SK-N-SH (cell line): ENCODE measurements at regions not wholly inside any gene's neighbourhood (a gene's known extent, or its start where the extent isn't known, plus 50 kb on each side); places are given as distances from the start of the nearest gene placed in this dataset.

Source experiments
- CTCF ChIA-PET: fragments of 300-600, 350-600 bp; formaldehyde crosslinking; extraction: SDS; loops from one replicate; lab custom pipeline; 2021; lab: Yijun Ruan, JAX
- POLR2A ChIA-PET: fragments of 350-600 bp; sonication (Branson Sonifier 250); formaldehyde crosslinking; extraction: SDS; loops from one replicate; lab custom pipeline; 2020; ENCODE audit warnings: antibody characterized with exemption, inconsistent platforms; lab: Yijun Ruan, JAX
- DNase-seq: peaks from one replicate; pipeline ENCODE4 v3.0.0; 2012
- H2AFZ ChIP-seq: fragments of 200-600 bp; sonication (generic); 2 replicates; pipeline ENCODE4 v1.8.1; 2016; ENCODE audit warnings: antibody characterized with exemption, mild to moderate bottlenecking, low read depth
- H3F3A ChIP-seq: fragments of 200-600 bp; sonication (generic); replicated peaks from 2 replicates; pipeline ENCODE3; 2016; ENCODE audit warnings: antibody characterized with exemption, mild to moderate bottlenecking; ENCODE audit not compliant: insufficient read depth
- H3K27ac ChIP-seq, 2 experiments: fragments of 200-500 bp in 1 of 2; fragments of 200-600 bp in 1 of 2; sonication (Bioruptor generic) in 1 of 2; sonication (generic), shearing (Covaris generic) in 1 of 2; 2 replicates each; pipeline versions ENCODE4 v1.5.1 to v1.6.1; 2014 to 2016; ENCODE audit warnings: low read depth in 2 of 2, inconsistent platforms in 1 of 2, low read length in 1 of 2, mild to moderate bottlenecking in 1 of 2, mixed read lengths in 1 of 2
- H3K27me3 ChIP-seq: fragments of 200-600 bp; sonication (generic), shearing (Covaris generic); 2 replicates; pipeline ENCODE4 v1.6.1; 2016; ENCODE audit warnings: mixed run types; ENCODE audit not compliant: insufficient read depth
- H3K36me3 ChIP-seq, 2 experiments: fragments of 200-500 bp in 1 of 2; fragments of 200-600 bp in 1 of 2; sonication (Bioruptor generic) in 1 of 2; sonication (generic) in 1 of 2; replicated peaks in 1 of 2; 2 replicates each; pipeline versions ENCODE3 to v1.5.1; 2014 to 2016; ENCODE audit warnings: low read length in 1 of 2, mild to moderate bottlenecking in 1 of 2; ENCODE audit not compliant: insufficient read depth in 2 of 2, control insufficient read depth in 1 of 2
- H3K4me1 ChIP-seq, 2 experiments: fragments of 200-500 bp in 1 of 2; fragments of 200-600 bp in 1 of 2; sonication (Bioruptor generic) in 1 of 2; sonication (generic), shearing (Covaris generic) in 1 of 2; 2 replicates each; pipeline versions ENCODE4 v1.5.1 to v1.6.1; 2014 to 2016; ENCODE audit warnings: low read depth in 1 of 2, low read length in 1 of 2, mixed run types in 1 of 2; ENCODE audit not compliant: insufficient read depth in 2 of 2, control insufficient read depth in 1 of 2
- H3K4me2 ChIP-seq: fragments of 200-600 bp; sonication (generic), shearing (Covaris generic); 2 replicates; pipeline ENCODE4 v1.6.1; 2017; ENCODE audit warnings: mixed run types
- H3K4me3 ChIP-seq, 2 experiments: fragments of 200-500 bp in 1 of 2; fragments of 200-600 bp in 1 of 2; sonication (Bioruptor generic) in 1 of 2; sonication (generic), shearing (Covaris generic) in 1 of 2; 2 replicates each; pipeline versions ENCODE4 v1.5.1 to v1.8.1; 2014 to 2016; ENCODE audit warnings: low read depth in 2 of 2, inconsistent platforms in 1 of 2, low read length in 1 of 2, mild to moderate bottlenecking in 1 of 2, mixed read lengths in 1 of 2, moderate library complexity in 1 of 2
- H3K79me2 ChIP-seq: fragments of 200-600 bp; sonication (generic); 2 replicates; pipeline ENCODE4 v1.8.1; 2017; ENCODE audit warnings: mild to moderate bottlenecking; ENCODE audit not compliant: insufficient read depth
- H3K9ac ChIP-seq: fragments of 200-600 bp; sonication (generic); 2 replicates; pipeline ENCODE4 v1.6.1; 2017; ENCODE audit warnings: mixed run types
- H3K9me2 ChIP-seq: fragments of 200-600 bp; sonication (generic); 2 replicates; pipeline ENCODE4 v1.6.1; 2017; ENCODE audit warnings: mixed run types
- H3K9me3 ChIP-seq: fragments of 200-600 bp; sonication (generic); 2 replicates; pipeline ENCODE4 v1.6.1; 2017; ENCODE audit warnings: mixed run types, mild to moderate bottlenecking, moderate library complexity
- H4K20me1 ChIP-seq: fragments of 200-600 bp; sonication (generic); 2 replicates; pipeline ENCODE4 v1.6.1; 2017; ENCODE audit warnings: mild to moderate bottlenecking, mixed run types; ENCODE audit not compliant: insufficient read depth
- EP300 ChIP-seq, 2 experiments: IDR thresholded peaks; 2 replicates each; pipeline versions ENCODE4 v1.4.0 to v1.6.1; 2012; ENCODE audit warnings: borderline replicate concordance in 1 of 2, low read depth in 1 of 2, low read length in 1 of 2
- EZH2phosphoT487 ChIP-seq: fragments of 200-600 bp; sonication (generic); IDR thresholded peaks from 2 replicates; pipeline ENCODE4 v1.6.1; 2017; ENCODE audit warnings: low read depth, mixed run types, mild to moderate bottlenecking, antibody characterized with exemption, moderate library complexity, borderline replicate concordance
- FOXJ3 ChIP-seq: sonication (generic); formaldehyde crosslinking; IDR thresholded peaks from 2 replicates; pipeline ENCODE4 v1.5.1; 2020; ENCODE audit warnings: mild to moderate bottlenecking, missing genetic modification reagents
- GATA2 ChIP-seq: sonication (generic); formaldehyde crosslinking; IDR thresholded peaks from 2 replicates; pipeline ENCODE4 v1.5.0; 2020; ENCODE audit warnings: mild to moderate bottlenecking, missing genetic modification reagents
- JUND ChIP-seq: IDR thresholded peaks from 2 replicates; pipeline ENCODE4 v1.4.0; 2012
- NFIC ChIP-seq: IDR thresholded peaks from 2 replicates; pipeline ENCODE4 v1.4.0; 2012; ENCODE audit warnings: borderline replicate concordance
- RCOR1 ChIP-seq: fragments of 150-350 bp; IDR thresholded peaks from 2 replicates; pipeline ENCODE4 v1.6.1; 2017; ENCODE audit warnings: antibody characterized with exemption, low read length
- RFX5 ChIP-seq: IDR thresholded peaks from 2 replicates; pipeline ENCODE4 v1.6.1; 2012; ENCODE audit warnings: mild to moderate bottlenecking, improper control_type of control experiment, low read length
- RXRA ChIP-seq: IDR thresholded peaks from 2 replicates; pipeline ENCODE4 v1.4.0; 2012; ENCODE audit warnings: low read depth, mild to moderate bottlenecking, borderline replicate concordance
- SIN3A ChIP-seq: IDR thresholded peaks from 2 replicates; pipeline ENCODE4 v1.6.1; 2012; ENCODE audit warnings: low read depth, mild to moderate bottlenecking, low read length, moderate library complexity, borderline replicate concordance
- TCF12 ChIP-seq: IDR thresholded peaks from 2 replicates; pipeline ENCODE4 v1.4.0; 2012
- YY1 ChIP-seq: IDR thresholded peaks from 2 replicates; pipeline ENCODE4 v1.4.0; 2012; ENCODE audit warnings: low read depth, mild to moderate bottlenecking
- WGBS: methylation state at CpG from one replicate; pipeline ENCODE4 v1.1.6; 2017; ENCODE audit warnings: low lambda C conversion rate; 5-methylcytosine and 5-hydroxymethylcytosine counted together
- TF ChIP-seq, protein P1 (sequence below): fragments of 150-350 bp; IDR thresholded peaks from 2 replicates; pipeline ENCODE4 v1.6.1; 2017; ENCODE audit warnings: antibody characterized with exemption, low read length, low read depth, borderline replicate concordance
- TF ChIP-seq, protein P2 (sequence below): fragments of 200-600 bp; sonication (generic); IDR thresholded peaks from 2 replicates; pipeline ENCODE4 v1.6.1; 2017; ENCODE audit warnings: antibody characterized with exemption, mild to moderate bottlenecking, moderate library complexity
- TF ChIP-seq, protein P3 (sequence below): IDR thresholded peaks from 2 replicates; pipeline ENCODE4 v1.4.0; 2012; ENCODE audit warnings: low read depth
- TF ChIP-seq, protein P4 (sequence below): IDR thresholded peaks from 2 replicates; pipeline ENCODE4 v1.4.0; 2012; ENCODE audit warnings: low read depth, borderline replicate concordance
- TF ChIP-seq, protein P5 (sequence below): IDR thresholded peaks from 2 replicates; pipeline ENCODE4 v1.6.1; 2012; ENCODE audit warnings: mild to moderate bottlenecking, low read depth, low read length, moderate library complexity
- TF ChIP-seq, protein P6 (sequence below): IDR thresholded peaks from 2 replicates; pipeline ENCODE4 v1.4.0; 2012; ENCODE audit warnings: low read depth, borderline replicate concordance
- TF ChIP-seq, protein P7 (sequence below): fragments of 150-350 bp; IDR thresholded peaks from 2 replicates; pipeline ENCODE4 v1.6.1; 2016; ENCODE audit warnings: mild to moderate bottlenecking, low read depth, low read length

DNA sequence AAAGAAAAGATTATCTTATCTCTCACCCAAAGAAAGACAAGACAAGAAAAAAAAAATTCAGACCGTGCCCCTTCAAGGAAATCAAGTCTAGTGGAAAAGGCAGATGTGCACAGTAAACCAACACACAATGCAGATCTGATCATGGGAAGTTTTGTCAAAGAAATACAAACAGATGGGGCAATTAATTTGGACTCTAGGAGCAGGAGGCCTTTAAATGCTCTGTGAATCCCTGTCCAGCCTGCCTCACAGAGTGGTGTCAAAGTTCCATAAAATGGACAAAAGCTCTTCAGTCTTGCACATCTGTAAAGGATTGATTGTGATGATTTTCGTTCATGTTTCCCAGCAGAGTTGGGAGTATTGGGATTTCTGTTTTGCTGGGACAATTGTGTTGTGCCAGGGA lies 53.1 kb upstream of the TGM3 start:
- H3K27ac ChIP-seq, result no peak overlapping the region
- no peaks in the 10 kb centered on the region for H4K20me1 ChIP-seq
- 23% methylated on average over 2 of the region's 2 CpGs for WGBS
- H2AFZ ChIP-seq, result no peak overlapping the region
- H3K9me3 ChIP-seq, result no peaks in the 10 kb centered on the region
- no peak for DNase-seq
- peaks cover 9% of the 10 kb centered on the region; the same call in 1 of the 2 replicates for H3K27me3 ChIP-seq
- TF ChIP-seq, protein P1, sequence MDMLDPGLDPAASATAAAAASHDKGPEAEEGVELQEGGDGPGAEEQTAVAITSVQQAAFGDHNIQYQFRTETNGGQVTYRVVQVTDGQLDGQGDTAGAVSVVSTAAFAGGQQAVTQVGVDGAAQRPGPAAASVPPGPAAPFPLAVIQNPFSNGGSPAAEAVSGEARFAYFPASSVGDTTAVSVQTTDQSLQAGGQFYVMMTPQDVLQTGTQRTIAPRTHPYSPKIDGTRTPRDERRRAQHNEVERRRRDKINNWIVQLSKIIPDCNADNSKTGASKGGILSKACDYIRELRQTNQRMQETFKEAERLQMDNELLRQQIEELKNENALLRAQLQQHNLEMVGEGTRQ, result no peak
- TF ChIP-seq NFIC (no peak), JUND (no peak), YY1 (no peak), RXRA (no peak), EZH2phosphoT487 (no peak), FOXJ3 (no peak), RCOR1 (no peak), EP300 (IDR thresholded peaks at IDR 0.05; ENCODE audit: borderline replicate concordance in 1 of 2, low read depth in 1 of 2, low read length in 1 of 2) (no peak), GATA2 (CRISPR knock-in tag) (no peak), SIN3A (no peak), TCF12 (no peak), RFX5 (no peak)
- TF ChIP-seq, protein P2, sequence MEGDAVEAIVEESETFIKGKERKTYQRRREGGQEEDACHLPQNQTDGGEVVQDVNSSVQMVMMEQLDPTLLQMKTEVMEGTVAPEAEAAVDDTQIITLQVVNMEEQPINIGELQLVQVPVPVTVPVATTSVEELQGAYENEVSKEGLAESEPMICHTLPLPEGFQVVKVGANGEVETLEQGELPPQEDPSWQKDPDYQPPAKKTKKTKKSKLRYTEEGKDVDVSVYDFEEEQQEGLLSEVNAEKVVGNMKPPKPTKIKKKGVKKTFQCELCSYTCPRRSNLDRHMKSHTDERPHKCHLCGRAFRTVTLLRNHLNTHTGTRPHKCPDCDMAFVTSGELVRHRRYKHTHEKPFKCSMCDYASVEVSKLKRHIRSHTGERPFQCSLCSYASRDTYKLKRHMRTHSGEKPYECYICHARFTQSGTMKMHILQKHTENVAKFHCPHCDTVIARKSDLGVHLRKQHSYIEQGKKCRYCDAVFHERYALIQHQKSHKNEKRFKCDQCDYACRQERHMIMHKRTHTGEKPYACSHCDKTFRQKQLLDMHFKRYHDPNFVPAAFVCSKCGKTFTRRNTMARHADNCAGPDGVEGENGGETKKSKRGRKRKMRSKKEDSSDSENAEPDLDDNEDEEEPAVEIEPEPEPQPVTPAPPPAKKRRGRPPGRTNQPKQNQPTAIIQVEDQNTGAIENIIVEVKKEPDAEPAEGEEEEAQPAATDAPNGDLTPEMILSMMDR, result no peak
- TF ChIP-seq, protein P3, sequence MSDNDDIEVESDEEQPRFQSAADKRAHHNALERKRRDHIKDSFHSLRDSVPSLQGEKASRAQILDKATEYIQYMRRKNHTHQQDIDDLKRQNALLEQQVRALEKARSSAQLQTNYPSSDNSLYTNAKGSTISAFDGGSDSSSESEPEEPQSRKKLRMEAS, result no peak
- TF ChIP-seq, protein P4, sequence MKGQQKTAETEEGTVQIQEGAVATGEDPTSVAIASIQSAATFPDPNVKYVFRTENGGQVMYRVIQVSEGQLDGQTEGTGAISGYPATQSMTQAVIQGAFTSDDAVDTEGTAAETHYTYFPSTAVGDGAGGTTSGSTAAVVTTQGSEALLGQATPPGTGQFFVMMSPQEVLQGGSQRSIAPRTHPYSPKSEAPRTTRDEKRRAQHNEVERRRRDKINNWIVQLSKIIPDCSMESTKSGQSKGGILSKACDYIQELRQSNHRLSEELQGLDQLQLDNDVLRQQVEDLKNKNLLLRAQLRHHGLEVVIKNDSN, result no peak
- TF ChIP-seq, protein P5, sequence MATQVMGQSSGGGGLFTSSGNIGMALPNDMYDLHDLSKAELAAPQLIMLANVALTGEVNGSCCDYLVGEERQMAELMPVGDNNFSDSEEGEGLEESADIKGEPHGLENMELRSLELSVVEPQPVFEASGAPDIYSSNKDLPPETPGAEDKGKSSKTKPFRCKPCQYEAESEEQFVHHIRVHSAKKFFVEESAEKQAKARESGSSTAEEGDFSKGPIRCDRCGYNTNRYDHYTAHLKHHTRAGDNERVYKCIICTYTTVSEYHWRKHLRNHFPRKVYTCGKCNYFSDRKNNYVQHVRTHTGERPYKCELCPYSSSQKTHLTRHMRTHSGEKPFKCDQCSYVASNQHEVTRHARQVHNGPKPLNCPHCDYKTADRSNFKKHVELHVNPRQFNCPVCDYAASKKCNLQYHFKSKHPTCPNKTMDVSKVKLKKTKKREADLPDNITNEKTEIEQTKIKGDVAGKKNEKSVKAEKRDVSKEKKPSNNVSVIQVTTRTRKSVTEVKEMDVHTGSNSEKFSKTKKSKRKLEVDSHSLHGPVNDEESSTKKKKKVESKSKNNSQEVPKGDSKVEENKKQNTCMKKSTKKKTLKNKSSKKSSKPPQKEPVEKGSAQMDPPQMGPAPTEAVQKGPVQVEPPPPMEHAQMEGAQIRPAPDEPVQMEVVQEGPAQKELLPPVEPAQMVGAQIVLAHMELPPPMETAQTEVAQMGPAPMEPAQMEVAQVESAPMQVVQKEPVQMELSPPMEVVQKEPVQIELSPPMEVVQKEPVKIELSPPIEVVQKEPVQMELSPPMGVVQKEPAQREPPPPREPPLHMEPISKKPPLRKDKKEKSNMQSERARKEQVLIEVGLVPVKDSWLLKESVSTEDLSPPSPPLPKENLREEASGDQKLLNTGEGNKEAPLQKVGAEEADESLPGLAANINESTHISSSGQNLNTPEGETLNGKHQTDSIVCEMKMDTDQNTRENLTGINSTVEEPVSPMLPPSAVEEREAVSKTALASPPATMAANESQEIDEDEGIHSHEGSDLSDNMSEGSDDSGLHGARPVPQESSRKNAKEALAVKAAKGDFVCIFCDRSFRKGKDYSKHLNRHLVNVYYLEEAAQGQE, result no peak
- TF ChIP-seq, protein P6, sequence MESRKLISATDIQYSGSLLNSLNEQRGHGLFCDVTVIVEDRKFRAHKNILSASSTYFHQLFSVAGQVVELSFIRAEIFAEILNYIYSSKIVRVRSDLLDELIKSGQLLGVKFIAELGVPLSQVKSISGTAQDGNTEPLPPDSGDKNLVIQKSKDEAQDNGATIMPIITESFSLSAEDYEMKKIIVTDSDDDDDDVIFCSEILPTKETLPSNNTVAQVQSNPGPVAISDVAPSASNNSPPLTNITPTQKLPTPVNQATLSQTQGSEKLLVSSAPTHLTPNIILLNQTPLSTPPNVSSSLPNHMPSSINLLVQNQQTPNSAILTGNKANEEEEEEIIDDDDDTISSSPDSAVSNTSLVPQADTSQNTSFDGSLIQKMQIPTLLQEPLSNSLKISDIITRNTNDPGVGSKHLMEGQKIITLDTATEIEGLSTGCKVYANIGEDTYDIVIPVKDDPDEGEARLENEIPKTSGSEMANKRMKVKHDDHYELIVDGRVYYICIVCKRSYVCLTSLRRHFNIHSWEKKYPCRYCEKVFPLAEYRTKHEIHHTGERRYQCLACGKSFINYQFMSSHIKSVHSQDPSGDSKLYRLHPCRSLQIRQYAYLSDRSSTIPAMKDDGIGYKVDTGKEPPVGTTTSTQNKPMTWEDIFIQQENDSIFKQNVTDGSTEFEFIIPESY, result no peak
- TF ChIP-seq, protein P7, sequence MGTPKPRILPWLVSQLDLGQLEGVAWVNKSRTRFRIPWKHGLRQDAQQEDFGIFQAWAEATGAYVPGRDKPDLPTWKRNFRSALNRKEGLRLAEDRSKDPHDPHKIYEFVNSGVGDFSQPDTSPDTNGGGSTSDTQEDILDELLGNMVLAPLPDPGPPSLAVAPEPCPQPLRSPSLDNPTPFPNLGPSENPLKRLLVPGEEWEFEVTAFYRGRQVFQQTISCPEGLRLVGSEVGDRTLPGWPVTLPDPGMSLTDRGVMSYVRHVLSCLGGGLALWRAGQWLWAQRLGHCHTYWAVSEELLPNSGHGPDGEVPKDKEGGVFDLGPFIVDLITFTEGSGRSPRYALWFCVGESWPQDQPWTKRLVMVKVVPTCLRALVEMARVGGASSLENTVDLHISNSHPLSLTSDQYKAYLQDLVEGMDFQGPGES, result no peak
- TF ChIP-seq, all 33 proteins: peak for 0
- Histone ChIP-seq H3K4me2 (no peak overlapping the region), H3K36me3 (no peaks in the 10 kb centered on the region), H3K4me1 (no peaks in the 10 kb centered on the region), H3K79me2 (no peaks in the 10 kb centered on the region), H3K9me2 (no peaks in the 10 kb centered on the region), H3K4me3 (no peak overlapping the region), H3F3A (no peaks in the 10 kb centered on the region), H3K9ac (no peak overlapping the region)
- ChIA-PET POLR2A (no interaction called here), CTCF (no interaction called here)
